GM12878 (cell line): ENCODE measurements at regions not wholly inside any gene's neighbourhood (a gene's known extent, or its start where the extent isn't known, plus 50 kb on each side); places are given as distances from the start of the nearest gene placed in this dataset.

Source experiments
- ATAC-seq: fragments of 200-7000 bp; cut with Tn5 transposase; 3 replicates; pipeline ENCODE4 v1.9.1; 2020; ENCODE audit warnings: mild to moderate bottlenecking, moderate library complexity
- BruUV-seq: library from RNA; stranded (reverse); fragments of 400-500 nt; replicated peaks from 2 replicates; lab custom pipeline; 2021; lab: Mats Ljungman, UMichigan
- CTCF ChIA-PET: fragments of 300-600 bp; sonication (Branson Sonifier 250); formaldehyde crosslinking; extraction: SDS; loops from one replicate; lab custom pipeline; 2021; ENCODE audit warnings: inconsistent platforms; lab: Yijun Ruan, JAX
- POLR2A ChIA-PET: fragments of 350-600 bp; formaldehyde crosslinking; extraction: SDS; loops from one replicate; lab custom pipeline; 2021; ENCODE audit warnings: inconsistent platforms; lab: Charles Lee
- RAD21 ChIA-PET: fragments of 300-600 bp; sonication (Branson Sonifier 250); formaldehyde crosslinking; loops from one replicate; lab custom pipeline; 2023; ENCODE audit warnings: antibody characterized with exemption; ENCODE audit not compliant: unreplicated experiment; lab: Charles Lee
- SMC1A ChIA-PET: fragments of 300-600 bp; sonication (Branson Sonifier 250); formaldehyde crosslinking; loops from one replicate; lab custom pipeline; 2023; ENCODE audit not compliant: unreplicated experiment, uncharacterized antibody; lab: Charles Lee
- DNase-seq: peaks from one replicate; pipeline ENCODE4 v3.0.0-alpha.2; 2011; ENCODE audit warnings: low read depth, low spot score
- FAIRE-seq: peaks from 3 replicates; lab custom pipeline; 2011; peaks lifted over from hg19 to GRCh38; lab: Jason Lieb, UNC
- H2AFZ ChIP-seq: 2 replicates; pipeline ENCODE4 v1.6.0; 2011; ENCODE audit warnings: low read depth, low read length, control low read depth; ENCODE audit not compliant: control insufficient read depth
- H3K27ac ChIP-seq: 2 replicates; pipeline ENCODE4 v1.5.1; 2011; ENCODE audit warnings: control low read depth; ENCODE audit not compliant: control insufficient read depth, insufficient read depth
- H3K27me3 ChIP-seq, 2 experiments: replicated peaks in 1 of 2; 2 replicates each; pipeline versions ENCODE4 v1.6.0 to v1.6.1; 2011; ENCODE audit warnings: low read length in 1 of 2; ENCODE audit not compliant: control insufficient read depth in 2 of 2, insufficient read depth in 2 of 2
- H3K36me3 ChIP-seq, 2 experiments: 2 replicates each; pipeline ENCODE4 v1.5.1; 2011; ENCODE audit warnings: low read length in 1 of 2; ENCODE audit not compliant: control insufficient read depth in 2 of 2, insufficient read depth in 2 of 2
- H3K4me1 ChIP-seq: 2 replicates; pipeline ENCODE4 v1.6.1; 2011; ENCODE audit warnings: mild to moderate bottlenecking, low read length, moderate library complexity, mixed read lengths; ENCODE audit not compliant: control insufficient read depth, insufficient read depth
- H3K4me2 ChIP-seq: 2 replicates; pipeline ENCODE4 v1.6.0; 2011; ENCODE audit warnings: control low read depth; ENCODE audit not compliant: control insufficient read depth, insufficient read depth
- H3K4me3 ChIP-seq: fragments of 200-600 bp; sonication (generic); 2 replicates; pipeline ENCODE4 v1.5.1; 2016
- H3K79me2 ChIP-seq: 2 replicates; pipeline ENCODE4 v1.6.0; 2011; ENCODE audit warnings: low read length; ENCODE audit not compliant: control insufficient read depth, insufficient read depth
- H3K9ac ChIP-seq: 2 replicates; pipeline ENCODE4 v1.8.0; 2011; ENCODE audit warnings: low read length, control low read depth, mixed read lengths; ENCODE audit not compliant: control insufficient read depth, insufficient read depth
- H3K9me3 ChIP-seq: replicated peaks from 3 replicates; pipeline ENCODE4 v1.5.1; 2011; ENCODE audit warnings: mild to moderate bottlenecking, low read length; ENCODE audit not compliant: control insufficient read depth, insufficient read depth
- H4K20me1 ChIP-seq: 2 replicates; pipeline ENCODE4 v1.6.0; 2011; ENCODE audit not compliant: control insufficient read depth, insufficient read depth
- ASH2L ChIP-seq: fragments of 300-600, 200-600 bp; sonication (generic); IDR thresholded peaks from 2 replicates; pipeline ENCODE4 v1.6.1; 2017; ENCODE audit warnings: low read depth, mild to moderate bottlenecking, borderline replicate concordance
- CBFB ChIP-seq: IDR thresholded peaks from 2 replicates; pipeline ENCODE4 v1.6.1; 2016; ENCODE audit warnings: antibody characterized with exemption, low read depth
- FOXK2 ChIP-seq: fragments of 450-650 bp; IDR thresholded peaks from 2 replicates; pipeline ENCODE4 v1.6.1; 2017; ENCODE audit warnings: mild to moderate bottlenecking, moderate library complexity
- IRF4 ChIP-seq: IDR thresholded peaks from 2 replicates; pipeline ENCODE4 v1.6.1; 2011; ENCODE audit warnings: low read depth, low read length
- MTA3 ChIP-seq: IDR thresholded peaks from 2 replicates; pipeline ENCODE4 v1.6.1; 2012; ENCODE audit warnings: low read length, inconsistent platforms, borderline replicate concordance
- MYC ChIP-seq: IDR thresholded peaks from 2 replicates; pipeline ENCODE4 v1.6.1; 2011; ENCODE audit warnings: mild to moderate bottlenecking, low read length, moderate library complexity, inconsistent platforms; ENCODE audit not compliant: insufficient read depth, insufficient replicate concordance, insufficient read length, severe bottlenecking
- RB1 ChIP-seq: fragments of 450-650 bp; formaldehyde crosslinking; IDR thresholded peaks from 2 replicates; pipeline ENCODE4 v1.6.1; 2017; ENCODE audit warnings: mild to moderate bottlenecking, borderline replicate concordance
- TAF1 ChIP-seq: IDR thresholded peaks from 2 replicates; pipeline ENCODE4 v1.6.1; 2011; ENCODE audit warnings: mild to moderate bottlenecking, low read depth, low read length, borderline replicate concordance
- TBL1XR1 ChIP-seq: IDR thresholded peaks from 2 replicates; pipeline ENCODE4 v1.6.1; 2012; ENCODE audit warnings: low read depth, low read length, improper control_type of control experiment
- ZNF384 ChIP-seq: IDR thresholded peaks from 2 replicates; pipeline ENCODE4 v1.6.1; 2012; ENCODE audit warnings: low read depth, mild to moderate bottlenecking, low read length, improper control_type of control experiment, borderline replicate concordance
- ZSCAN29 ChIP-seq: fragments of 450-650 bp; IDR thresholded peaks from 2 replicates; pipeline ENCODE4 v1.6.1; 2017; ENCODE audit warnings: mild to moderate bottlenecking, moderate library complexity
- WGBS: methylation state at CpG from one replicate; pipeline ENCODE4 v1.1.6; 2016; ENCODE audit warnings: low lambda C conversion rate; ENCODE audit not compliant: insufficient replicate concordance, insufficient coverage; ENCODE audit errors: missing lambda C conversion rate; 5-methylcytosine and 5-hydroxymethylcytosine counted together
- in situ Hi-C: fragments of 300-500 bp; cut with MboI; formaldehyde crosslinking; loops from 9 replicates; pipeline ENCODE4 v1.14.3; 2018; ENCODE audit warnings: mixed read lengths
- intact Hi-C: fragments of 100-400 bp; cut with micrococcal nuclease; formaldehyde crosslinking; loops from one replicate; pipeline ENCODE4 v1.14.2; 2022; ENCODE audit not compliant: unreplicated experiment
- TF ChIP-seq, protein P1 (sequence below): fragments of 450-650 bp; IDR thresholded peaks from 2 replicates; pipeline ENCODE4 v1.6.1; 2017; ENCODE audit warnings: mild to moderate bottlenecking, moderate library complexity
- TF ChIP-seq, protein P2 (sequence below): fragments of 450-650 bp; IDR thresholded peaks from 2 replicates; pipeline ENCODE4 v1.6.1; 2017; ENCODE audit warnings: borderline replicate concordance
- TF ChIP-seq, protein P3 (sequence below): IDR thresholded peaks from 2 replicates; pipeline ENCODE4 v1.6.1; 2011; ENCODE audit warnings: low read depth, mild to moderate bottlenecking, low read length, moderate library complexity, borderline replicate concordance; ENCODE audit errors: extremely low read depth

DNA sequence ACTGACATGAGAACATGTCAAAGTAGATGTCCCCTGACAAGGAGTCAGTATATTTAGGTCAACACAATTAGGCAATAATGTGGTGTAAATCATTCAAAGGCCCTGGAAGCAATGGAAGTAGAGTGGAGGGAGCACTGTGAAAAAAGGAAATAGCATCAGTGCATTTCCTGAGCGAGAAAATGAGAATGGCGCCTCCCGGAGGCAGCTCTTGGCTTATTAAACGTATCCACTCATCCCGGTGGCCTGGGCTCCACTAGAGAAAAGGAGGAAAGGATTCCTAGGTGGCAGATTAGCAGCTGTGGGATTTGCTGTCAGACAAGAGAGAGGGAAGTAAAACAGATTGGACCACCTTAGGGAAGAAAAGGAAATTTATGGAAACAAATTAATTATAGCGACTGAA, 173.7 kb upstream of the TMTC4 start:
- Histone ChIP-seq H3K27me3 (no peaks in the 10 kb centered on the region), H3K4me3 (no peak overlapping the region), H3K79me2 (no peaks in the 10 kb centered on the region), H3K9ac (no peak overlapping the region), H3K27ac (no peak overlapping the region), H3K4me1 (no peaks in the 10 kb centered on the region), H3K4me2 (no peak overlapping the region), H3K36me3 (no peaks in the 10 kb centered on the region), H3K9me3 (no peaks in the 10 kb centered on the region), H2AFZ (no peak overlapping the region), H4K20me1 (no peaks in the 10 kb centered on the region)
- ATAC-seq = no peak
- ChIA-PET RAD21 (no interaction called here), SMC1A (no interaction called here), CTCF (no interaction called here), POLR2A (no interaction called here)
- TF ChIP-seq IRF4 = no peak
- TF ChIP-seq, protein P1, sequence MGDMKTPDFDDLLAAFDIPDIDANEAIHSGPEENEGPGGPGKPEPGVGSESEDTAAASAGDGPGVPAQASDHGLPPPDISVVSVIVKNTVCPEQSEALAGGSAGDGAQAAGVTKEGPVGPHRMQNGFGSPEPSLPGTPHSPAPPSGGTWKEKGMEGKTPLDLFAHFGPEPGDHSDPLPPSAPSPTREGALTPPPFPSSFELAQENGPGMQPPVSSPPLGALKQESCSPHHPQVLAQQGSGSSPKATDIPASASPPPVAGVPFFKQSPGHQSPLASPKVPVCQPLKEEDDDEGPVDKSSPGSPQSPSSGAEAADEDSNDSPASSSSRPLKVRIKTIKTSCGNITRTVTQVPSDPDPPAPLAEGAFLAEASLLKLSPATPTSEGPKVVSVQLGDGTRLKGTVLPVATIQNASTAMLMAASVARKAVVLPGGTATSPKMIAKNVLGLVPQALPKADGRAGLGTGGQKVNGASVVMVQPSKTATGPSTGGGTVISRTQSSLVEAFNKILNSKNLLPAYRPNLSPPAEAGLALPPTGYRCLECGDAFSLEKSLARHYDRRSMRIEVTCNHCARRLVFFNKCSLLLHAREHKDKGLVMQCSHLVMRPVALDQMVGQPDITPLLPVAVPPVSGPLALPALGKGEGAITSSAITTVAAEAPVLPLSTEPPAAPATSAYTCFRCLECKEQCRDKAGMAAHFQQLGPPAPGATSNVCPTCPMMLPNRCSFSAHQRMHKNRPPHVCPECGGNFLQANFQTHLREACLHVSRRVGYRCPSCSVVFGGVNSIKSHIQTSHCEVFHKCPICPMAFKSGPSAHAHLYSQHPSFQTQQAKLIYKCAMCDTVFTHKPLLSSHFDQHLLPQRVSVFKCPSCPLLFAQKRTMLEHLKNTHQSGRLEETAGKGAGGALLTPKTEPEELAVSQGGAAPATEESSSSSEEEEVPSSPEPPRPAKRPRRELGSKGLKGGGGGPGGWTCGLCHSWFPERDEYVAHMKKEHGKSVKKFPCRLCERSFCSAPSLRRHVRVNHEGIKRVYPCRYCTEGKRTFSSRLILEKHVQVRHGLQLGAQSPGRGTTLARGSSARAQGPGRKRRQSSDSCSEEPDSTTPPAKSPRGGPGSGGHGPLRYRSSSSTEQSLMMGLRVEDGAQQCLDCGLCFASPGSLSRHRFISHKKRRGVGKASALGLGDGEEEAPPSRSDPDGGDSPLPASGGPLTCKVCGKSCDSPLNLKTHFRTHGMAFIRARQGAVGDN = no peak
- TF ChIP-seq MYC = no peak
- no peak for TF ChIP-seq TBL1XR1
- no peak for TF ChIP-seq MTA3
- TF ChIP-seq, protein P2, sequence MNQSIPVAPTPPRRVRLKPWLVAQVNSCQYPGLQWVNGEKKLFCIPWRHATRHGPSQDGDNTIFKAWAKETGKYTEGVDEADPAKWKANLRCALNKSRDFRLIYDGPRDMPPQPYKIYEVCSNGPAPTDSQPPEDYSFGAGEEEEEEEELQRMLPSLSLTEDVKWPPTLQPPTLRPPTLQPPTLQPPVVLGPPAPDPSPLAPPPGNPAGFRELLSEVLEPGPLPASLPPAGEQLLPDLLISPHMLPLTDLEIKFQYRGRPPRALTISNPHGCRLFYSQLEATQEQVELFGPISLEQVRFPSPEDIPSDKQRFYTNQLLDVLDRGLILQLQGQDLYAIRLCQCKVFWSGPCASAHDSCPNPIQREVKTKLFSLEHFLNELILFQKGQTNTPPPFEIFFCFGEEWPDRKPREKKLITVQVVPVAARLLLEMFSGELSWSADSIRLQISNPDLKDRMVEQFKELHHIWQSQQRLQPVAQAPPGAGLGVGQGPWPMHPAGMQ = no peak
- no peak for TF ChIP-seq ZNF384
- TF ChIP-seq ZSCAN29 = no peak
- TF ChIP-seq RB1 = no peak
- no peak for TF ChIP-seq CBFB
- TF ChIP-seq TAF1 = no peak
- TF ChIP-seq FOXK2 = no peak
- TF ChIP-seq, protein P3, sequence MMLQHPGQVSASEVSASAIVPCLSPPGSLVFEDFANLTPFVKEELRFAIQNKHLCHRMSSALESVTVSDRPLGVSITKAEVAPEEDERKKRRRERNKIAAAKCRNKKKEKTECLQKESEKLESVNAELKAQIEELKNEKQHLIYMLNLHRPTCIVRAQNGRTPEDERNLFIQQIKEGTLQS = no peak
- no peak for TF ChIP-seq ASH2L
- no peak for FAIRE-seq
- in situ Hi-C loops (no loop called here), intact Hi-C loops (no loop called here)
- no TSS peak for BruUV-seq
- DNase-seq = no peak
- WGBS = 50% methylated on average over 6 of the region's 6 CpGs
